Ovary (tissue), 7 donors: ENCODE measurements at regions not wholly inside any gene's neighbourhood (a gene's known extent, or its start where the extent isn't known, plus 50 kb on each side); places are given as distances from the start of the nearest gene placed in this dataset.

ENCODE experiments used
- DNase-seq, 5 donors: peaks; one replicate each; pipeline ENCODE4 v3.0.0-alpha.2; 2019 to 2020
- H3K27ac ChIP-seq, 2 donors: fragments of 200-600 bp; one replicate each; pipeline versions ENCODE4 v1.5.1 to v1.8.0; 2019 to 2022
- H3K27me3 ChIP-seq: fragments of 200-600 bp; one replicate; pipeline ENCODE4 v1.8.0; 2022
- H3K36me3 ChIP-seq: fragments of 200-600 bp; sonication (generic); one replicate; pipeline ENCODE4 v1.5.1; 2019
- H3K4me1 ChIP-seq: one replicate; pipeline ENCODE4 v1.8.1; 2013; ENCODE audit warnings: mild to moderate bottlenecking, moderate library complexity; ENCODE audit not compliant: insufficient read depth
- H3K4me3 ChIP-seq: fragments of 200-600 bp; sonication (generic); one replicate; pipeline ENCODE4 v1.5.1; 2017
- H3K9me3 ChIP-seq, 2 donors: fragments of 200-600 bp in 1 of 2; sonication (generic) in 1 of 2; one replicate each; pipeline versions ENCODE4 v1.5.1 to v1.8.1; 2013 to 2019; ENCODE audit warnings: mild to moderate bottlenecking in 1 of 2, moderate library complexity in 1 of 2
- CTCF ChIP-seq, 3 donors: fragments of 450-650 bp in 2 of 3; fragments of 200-600 bp in 1 of 3; IDR thresholded peaks; one replicate each; pipeline versions ENCODE4 v1.5.1 to v1.8.0; 2016 to 2022; ENCODE audit warnings: antibody characterized with exemption in 3 of 3, mild to moderate bottlenecking in 1 of 3
- EP300 ChIP-seq: sonication (generic); formaldehyde crosslinking; IDR thresholded peaks from one replicate; pipeline ENCODE4 v1.6.1; 2017; ENCODE audit warnings: antibody characterized with exemption
- POLR2A ChIP-seq: fragments of 450-650 bp; IDR thresholded peaks from one replicate; pipeline ENCODE4 v1.6.1; 2017; ENCODE audit warnings: antibody characterized with exemption, mild to moderate bottlenecking, moderate library complexity
- WGBS, 3 donors: extraction: QIAGEN DNeasy Blood & Tissue Kit in 1 of 3; methylation state at CpG; one replicate each; pipeline versions ENCODE4 v1.1.5 to v1.1.7; 2013 to 2017; 5-methylcytosine and 5-hydroxymethylcytosine counted together
- intact Hi-C, 4 donors: fragments of 100-400 bp; cut with DNase I; formaldehyde crosslinking; loops; one replicate each; pipeline versions ENCODE4 v1.11.0 to v1.15.1; 2022 to 2023
- donor health status: DM: no; HTN: no; CAD: no; lungs with moderate emphysema.
- donor health status: DM: no; HTN: no; CAD: no.
- donor health status: Bipolar disorder and iron deficiency.
- donor health status: DM: no; HTN: no; CAD: no.
- donor health status: DM: yes; HTN: yes; CAD: no.

- Histone ChIP-seq H3K9me3 (no peaks in the 10 kb centered on the region), H3K27ac (no peak overlapping the region), H3K4me1 (no peaks in the 10 kb centered on the region), H3K27me3 (no peaks in the 10 kb centered on the region), H3K36me3 (no peaks in the 10 kb centered on the region), H3K4me3 (no peak overlapping the region)
- intact Hi-C loops, result no loop called here
- DNase-seq, result no peak
- WGBS, 3 donors, result 10 to 17% (median 16%) methylated on average over 2 of the region's 2 CpGs
- TF ChIP-seq POLR2A (no peak), EP300 (no peak), CTCF (IDR thresholded peaks at IDR 0.05) (no peak)
Measured at GRCh38 chr6:164898412-164898811, 411.0 kb downstream of the C6orf118 start.

- H3K36me3 ChIP-seq, result no peaks in the 10 kb centered on the region
- TF ChIP-seq EP300 (no peak), POLR2A (no peak), CTCF (IDR thresholded peaks at IDR 0.05) (no peak)
- no peaks in the 10 kb centered on the region for H3K4me1 ChIP-seq
- WGBS, 3 donors, result 72 to 76% (median 76%) methylated on average over 8 of the region's 8 CpGs
- no peak for DNase-seq
- no peak overlapping the region for H3K27ac ChIP-seq
- H3K9me3 ChIP-seq, result no peaks in the 10 kb centered on the region
- intact Hi-C loops, result no loop called here
- no peaks in the 10 kb centered on the region for H3K27me3 ChIP-seq
- H3K4me3 ChIP-seq, result no peak overlapping the region
Measured at GRCh38 chr6:164897523-164898235, 411.7 kb downstream of the C6orf118 start.

- H3K4me1 ChIP-seq, result no peaks in the 10 kb centered on the region
- no peaks in the 10 kb centered on the region for H3K9me3 ChIP-seq
- H3K4me3 ChIP-seq, result no peak overlapping the region
- WGBS, 3 donors, result 15 to 48% (median 19%) methylated on average over 4 of the region's 4 CpGs
- H3K27ac ChIP-seq, result no peak overlapping the region
- intact Hi-C loops, result no loop called here
- H3K27me3 ChIP-seq, result no peaks in the 10 kb centered on the region
- no peaks in the 10 kb centered on the region for H3K36me3 ChIP-seq
- no peak for TF ChIP-seq EP300
- no peak for TF ChIP-seq CTCF (IDR thresholded peaks at IDR 0.05)
- no peak for TF ChIP-seq POLR2A
- no peak for DNase-seq
Measured at GRCh38 chr6:164889980-164890379, 419.4 kb downstream of the C6orf118 start.

GRCh38 chr6:164887660-164888059 lies 421.7 kb downstream of the C6orf118 start:
- DNase-seq, result no peak
- intact Hi-C loops, result no loop called here
- TF ChIP-seq POLR2A (no peak), CTCF (IDR thresholded peaks at IDR 0.05) (no peak), EP300 (no peak)
- Histone ChIP-seq H3K4me3 (no peak overlapping the region), H3K9me3 (no peaks in the 10 kb centered on the region), H3K27me3 (no peaks in the 10 kb centered on the region), H3K36me3 (no peaks in the 10 kb centered on the region), H3K4me1 (no peaks in the 10 kb centered on the region), H3K27ac (no peak overlapping the region)
